ENCODE measurements at regions not wholly inside any gene's neighbourhood (a gene's known extent, or its start where the extent isn't known, plus 50 kb on each side); places are given as distances from the start of the nearest gene placed in this dataset.
A peak's percentile ranks its signal among the peaks of the same experiment; 100 is the strongest.

DNA sequence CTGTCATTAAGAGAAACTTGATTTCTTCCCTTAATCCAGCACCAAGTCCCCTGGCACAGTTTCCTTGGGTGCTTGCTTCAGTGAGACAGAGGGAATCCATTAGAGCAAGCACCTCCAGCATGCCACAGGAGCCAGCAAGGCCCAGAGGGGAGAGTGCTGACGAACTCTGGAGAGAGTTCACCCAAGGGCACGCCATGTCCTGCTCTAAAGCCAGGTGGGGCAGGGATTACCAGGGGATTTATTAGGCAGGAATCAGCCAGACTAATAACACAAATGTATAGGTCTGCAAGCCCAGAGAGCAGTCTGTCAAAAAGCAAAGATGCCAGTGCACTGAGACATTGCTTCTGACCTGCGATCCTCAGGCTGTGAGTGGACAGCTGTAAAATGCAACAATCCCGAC is 155.4 kb upstream of the SYNDIG1 start:
- Histone ChIP-seq H3K9me3 (ENCODE audit: control insufficient read depth in 2 of 2, insufficient read depth in 1 of 2, low read depth in 1 of 2, low read length in 1 of 2) (no peaks in the 10 kb centered on the region), H3K27ac (ENCODE audit: low read depth in 1 of 3, low read length in 2 of 3) (no peak overlapping the region), H3K4me3 (ENCODE audit: low read depth in 1 of 3, low read length in 3 of 3) (no peak overlapping the region), H3K36me3 (ENCODE audit: control insufficient read depth in 3 of 3, insufficient read depth in 2 of 3, low read depth in 1 of 3, low read length in 3 of 3) (no peaks in the 10 kb centered on the region), H3K4me1 (ENCODE audit: control insufficient read depth in 3 of 3, insufficient read depth in 2 of 3, low read depth in 1 of 3, low read length in 2 of 3) (no peaks in the 10 kb centered on the region), H3K27me3 (ENCODE audit: control insufficient read depth in 3 of 3, insufficient read depth in 3 of 3, low read length in 3 of 3) (no peaks in the 10 kb centered on the region)
- no peak for DNase-seq
- FAIRE-seq, result no peak
- WGBS, 3 donors, result 78 to 84% (median 81%) methylated on average over 4 of the region's 4 CpGs

DNA sequence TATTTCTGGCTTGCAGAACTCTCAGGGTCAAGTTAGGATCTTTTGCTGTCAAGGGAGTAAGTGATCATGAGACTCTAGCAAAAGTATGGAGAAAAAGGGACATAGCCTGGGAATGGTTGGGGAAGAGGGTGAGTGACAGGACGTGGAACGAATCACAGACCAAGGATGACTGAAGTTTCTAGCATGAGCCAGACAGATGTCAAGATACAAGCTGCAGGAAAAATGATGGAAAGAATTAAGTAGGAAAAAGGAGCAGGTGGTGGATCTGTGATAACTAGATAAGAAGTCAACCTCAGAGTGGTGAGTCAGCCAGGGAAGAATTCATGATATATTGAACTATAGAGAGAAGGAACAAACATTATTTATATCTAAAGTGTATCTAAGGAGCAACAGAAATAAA is 159.8 kb upstream of the SYNDIG1 start:
- no peaks in the 10 kb centered on the region for H3K4me1 ChIP-seq (ENCODE audit: control insufficient read depth in 3 of 3, insufficient read depth in 2 of 3, low read depth in 1 of 3, low read length in 2 of 3)
- FAIRE-seq (no peak), DNase-seq (no peak)
- H3K9me3 ChIP-seq (ENCODE audit: control insufficient read depth in 2 of 2, insufficient read depth in 1 of 2, low read depth in 1 of 2, low read length in 1 of 2), result no peaks in the 10 kb centered on the region
- 72 to 80% (median 74%) methylated on average over 2 of the region's 2 CpGs for WGBS, 3 donors
- no peak overlapping the region for H3K4me3 ChIP-seq (ENCODE audit: low read depth in 1 of 3, low read length in 3 of 3)
- no peak overlapping the region for H3K27ac ChIP-seq (ENCODE audit: low read depth in 1 of 3, low read length in 2 of 3)
- no peaks in the 10 kb centered on the region for H3K27me3 ChIP-seq (ENCODE audit: control insufficient read depth in 3 of 3, insufficient read depth in 3 of 3, low read length in 3 of 3)
- H3K36me3 ChIP-seq (ENCODE audit: control insufficient read depth in 3 of 3, insufficient read depth in 2 of 3, low read depth in 1 of 3, low read length in 3 of 3), result no peaks in the 10 kb centered on the region

DNA sequence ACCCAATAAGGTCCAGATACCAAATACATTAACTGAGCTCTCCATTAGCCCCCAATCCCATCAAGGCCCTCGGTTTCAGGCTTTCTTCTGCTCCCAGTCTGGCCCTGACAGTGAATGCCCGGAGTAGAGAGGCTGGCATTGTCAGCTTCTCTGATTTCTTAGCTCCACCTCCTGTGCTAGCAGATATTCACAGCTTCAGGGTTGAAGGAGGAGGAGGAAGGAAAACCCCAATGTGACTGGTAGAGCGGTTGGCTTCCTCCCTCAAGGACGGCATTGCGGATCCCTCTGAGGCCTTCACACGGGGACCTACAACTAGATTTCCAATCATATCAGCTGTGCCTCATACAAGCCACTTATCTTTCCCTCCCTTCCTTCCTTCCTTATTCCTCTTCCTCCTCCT is 164.1 kb upstream of the SYNDIG1 start:
- Histone ChIP-seq H3K27me3 (ENCODE audit: control insufficient read depth in 3 of 3, insufficient read depth in 3 of 3, low read length in 3 of 3) (peaks cover 0 to 3% (median 0%) of the 10 kb centered on the region in 3 donors), H3K4me3 (ENCODE audit: low read depth in 1 of 3, low read length in 3 of 3) (no peak overlapping the region), H3K36me3 (ENCODE audit: control insufficient read depth in 3 of 3, insufficient read depth in 2 of 3, low read depth in 1 of 3, low read length in 3 of 3) (no peaks in the 10 kb centered on the region), H3K4me1 (ENCODE audit: control insufficient read depth in 3 of 3, insufficient read depth in 2 of 3, low read depth in 1 of 3, low read length in 2 of 3) (no peaks in the 10 kb centered on the region), H3K9me3 (ENCODE audit: control insufficient read depth in 2 of 2, insufficient read depth in 1 of 2, low read depth in 1 of 2, low read length in 1 of 2) (no peaks in the 10 kb centered on the region), H3K27ac (ENCODE audit: low read depth in 1 of 3, low read length in 2 of 3) (no peak overlapping the region)
- FAIRE-seq (no peak), DNase-seq (no peak)
- 47 to 57% (median 48%) methylated on average over 6 of the region's 6 CpGs for WGBS, 3 donors

DNA sequence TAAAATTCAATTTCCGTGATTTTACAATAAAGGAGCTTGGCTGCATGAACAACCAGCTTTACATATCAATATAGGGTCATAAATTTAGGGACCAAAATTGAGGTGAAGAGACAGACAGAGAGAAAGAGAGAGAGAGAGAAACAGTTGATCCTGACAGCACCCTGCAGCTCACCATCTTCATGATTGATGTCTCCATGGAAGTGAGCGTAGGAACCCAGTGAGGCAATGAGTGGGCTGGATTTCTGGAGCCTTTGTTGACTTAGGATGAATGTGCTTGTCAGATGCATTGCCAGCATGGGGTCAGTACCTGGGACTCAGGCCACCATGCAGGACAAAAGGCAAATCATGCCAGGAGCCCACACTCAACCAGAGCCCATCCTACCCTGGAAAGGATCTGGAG is 165.1 kb upstream of the SYNDIG1 start:
- WGBS, 3 donors, result 74 to 89% (median 78%) methylated on average over 2 of the region's 2 CpGs
- no peak for FAIRE-seq
- H3K9me3 ChIP-seq (ENCODE audit: control insufficient read depth in 2 of 2, insufficient read depth in 1 of 2, low read depth in 1 of 2, low read length in 1 of 2), result no peaks in the 10 kb centered on the region

DNA sequence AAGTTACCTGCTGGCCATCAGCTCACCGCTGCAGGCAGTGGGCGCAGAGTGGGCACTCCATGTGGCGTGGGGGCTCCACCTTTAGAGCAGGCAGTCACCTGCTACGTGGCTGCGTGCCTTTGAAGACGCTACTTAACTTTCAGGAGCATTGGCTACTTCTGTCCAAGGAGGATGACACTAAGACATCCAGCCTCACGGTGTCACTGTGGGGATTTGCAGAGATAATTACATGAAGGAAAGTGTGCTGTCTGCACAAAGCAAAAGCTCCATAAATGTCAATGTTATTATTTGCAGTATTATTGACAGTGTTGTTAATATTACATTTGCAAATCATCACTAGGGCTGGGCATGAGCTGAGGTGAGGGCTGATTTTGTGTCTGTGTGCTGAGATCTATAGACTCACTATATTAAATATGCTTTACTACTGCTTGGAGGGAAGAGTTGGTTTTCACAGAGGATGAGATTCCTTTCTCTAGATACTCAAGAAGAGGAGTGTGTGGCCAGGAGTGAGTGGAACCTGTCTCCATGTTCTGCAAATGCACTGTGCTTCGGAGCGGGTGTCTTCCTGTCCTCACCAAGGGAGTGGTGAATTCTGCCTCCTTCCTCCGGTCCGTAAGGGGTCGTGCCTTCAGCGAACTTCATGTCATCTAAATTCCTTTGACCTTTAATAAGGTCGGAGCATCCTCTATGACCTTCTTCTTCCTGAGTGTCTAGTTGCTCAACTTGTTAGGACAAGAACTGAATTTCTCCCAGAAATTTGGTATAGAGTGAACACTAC is 165.8 kb upstream of the SYNDIG1 start:
- FAIRE-seq (no peak), DNase-seq (peak in 1 of 2 donors; percentile 16)
- peaks cover 0 to 3% (median 0%) of the 10 kb centered on the region in 3 donors for H3K27me3 ChIP-seq (ENCODE audit: control insufficient read depth in 3 of 3, insufficient read depth in 3 of 3, low read length in 3 of 3)
- no peaks in the 10 kb centered on the region for H3K9me3 ChIP-seq (ENCODE audit: control insufficient read depth in 2 of 2, insufficient read depth in 1 of 2, low read depth in 1 of 2, low read length in 1 of 2)
- WGBS, 3 donors, result 78 to 84% (median 80%) methylated on average over 14 of the region's 14 CpGs
- no peaks in the 10 kb centered on the region for H3K4me1 ChIP-seq (ENCODE audit: control insufficient read depth in 3 of 3, insufficient read depth in 2 of 3, low read depth in 1 of 3, low read length in 2 of 3)
- no peak overlapping the region for H3K27ac ChIP-seq (ENCODE audit: low read depth in 1 of 3, low read length in 2 of 3)
- no peak overlapping the region for H3K4me3 ChIP-seq (ENCODE audit: low read depth in 1 of 3, low read length in 3 of 3)
- no peaks in the 10 kb centered on the region for H3K36me3 ChIP-seq (ENCODE audit: control insufficient read depth in 3 of 3, insufficient read depth in 2 of 3, low read depth in 1 of 3, low read length in 3 of 3)

More for the DNA sequence above, 165.1 kb upstream of the SYNDIG1 start:
- no peaks in the 10 kb centered on the region for H3K4me1 ChIP-seq (ENCODE audit: control insufficient read depth in 3 of 3, insufficient read depth in 2 of 3, low read depth in 1 of 3, low read length in 2 of 3)
- H3K4me3 ChIP-seq (ENCODE audit: low read depth in 1 of 3, low read length in 3 of 3), result no peak overlapping the region
- no peak for DNase-seq
- peaks cover 0 to 3% (median 0%) of the 10 kb centered on the region in 3 donors for H3K27me3 ChIP-seq (ENCODE audit: control insufficient read depth in 3 of 3, insufficient read depth in 3 of 3, low read length in 3 of 3)
- no peak overlapping the region for H3K27ac ChIP-seq (ENCODE audit: low read depth in 1 of 3, low read length in 2 of 3)
- H3K36me3 ChIP-seq (ENCODE audit: control insufficient read depth in 3 of 3, insufficient read depth in 2 of 3, low read depth in 1 of 3, low read length in 3 of 3), result no peaks in the 10 kb centered on the region

DNA sequence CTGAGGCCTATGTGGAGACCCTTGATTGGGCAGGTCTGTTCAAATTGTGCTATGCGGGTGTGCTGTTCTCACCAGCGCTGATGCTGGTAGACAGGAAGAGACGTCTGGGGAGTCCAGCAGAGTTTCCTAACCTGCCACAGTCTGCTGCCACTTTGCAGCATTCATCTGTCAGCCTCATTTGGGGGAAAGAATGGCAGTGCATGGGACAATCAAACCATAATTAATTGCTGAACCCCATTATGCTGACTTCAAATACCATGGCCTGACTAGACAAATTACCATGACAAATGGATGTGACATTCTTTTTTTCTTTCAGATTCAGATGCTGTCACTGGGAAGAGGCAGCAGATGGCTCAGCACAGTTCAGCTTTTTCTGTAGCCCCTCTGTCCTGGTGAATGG is 171.4 kb upstream of the SYNDIG1 start:
- Histone ChIP-seq H3K27me3 (ENCODE audit: control insufficient read depth in 3 of 3, insufficient read depth in 3 of 3, low read length in 3 of 3) (peaks cover 0 to 3% (median 0%) of the 10 kb centered on the region in 3 donors), H3K4me3 (ENCODE audit: low read depth in 1 of 3, low read length in 3 of 3) (no peak overlapping the region)
- WGBS, 3 donors, result 68 to 88% (median 85%) methylated on average over 3 of the region's 3 CpGs

DNA sequence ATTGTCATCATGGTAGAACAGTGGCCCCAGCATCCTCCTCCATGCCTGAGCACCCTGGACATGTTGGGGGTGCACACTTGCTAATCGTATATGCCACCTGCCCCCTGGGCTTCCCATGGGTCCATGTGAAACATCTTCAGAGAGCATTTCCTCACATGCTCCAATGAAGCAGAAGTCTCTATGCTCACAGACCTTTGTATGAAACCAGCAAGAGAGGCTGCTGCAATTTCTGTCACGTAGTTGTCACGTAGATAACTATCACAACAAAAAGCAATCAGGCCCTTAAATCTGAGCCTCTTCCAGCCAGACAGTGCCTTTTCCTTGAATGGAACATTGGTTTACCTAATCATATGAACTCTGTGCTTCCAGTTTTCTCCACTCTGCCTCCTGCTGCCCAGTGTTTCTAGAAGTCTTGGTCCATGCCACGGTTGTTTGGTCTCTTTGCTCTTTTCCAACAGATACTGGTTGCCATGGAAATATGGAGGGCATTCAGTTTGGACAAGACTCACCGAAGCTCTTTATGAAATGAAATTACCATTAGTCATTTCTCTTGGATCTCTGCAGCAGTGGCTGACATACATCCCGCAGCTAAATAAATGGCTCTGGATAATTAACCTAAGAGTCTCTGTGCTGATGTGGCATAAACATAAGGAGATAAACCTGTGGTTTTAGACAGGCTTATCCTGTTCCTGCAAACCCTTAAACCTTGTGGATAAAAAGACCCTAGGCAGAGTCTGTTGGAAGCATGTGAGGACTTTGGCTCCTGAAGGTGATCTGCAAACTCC is 172.8 kb upstream of the SYNDIG1 start:
- FAIRE-seq, result no peak
- WGBS, 3 donors, result 63 to 73% (median 71%) methylated on average over 6 of the region's 6 CpGs

More for the DNA sequence above, 171.4 kb upstream of the SYNDIG1 start:
- Histone ChIP-seq H3K9me3 (ENCODE audit: control insufficient read depth in 2 of 2, insufficient read depth in 1 of 2, low read depth in 1 of 2, low read length in 1 of 2) (no peaks in the 10 kb centered on the region), H3K36me3 (ENCODE audit: control insufficient read depth in 3 of 3, insufficient read depth in 2 of 3, low read depth in 1 of 3, low read length in 3 of 3) (no peaks in the 10 kb centered on the region), H3K4me1 (ENCODE audit: control insufficient read depth in 3 of 3, insufficient read depth in 2 of 3, low read depth in 1 of 3, low read length in 2 of 3) (no peaks in the 10 kb centered on the region), H3K27ac (ENCODE audit: low read depth in 1 of 3, low read length in 2 of 3) (no peak overlapping the region)
- no peak for DNase-seq
- FAIRE-seq, result no peak

DNA sequence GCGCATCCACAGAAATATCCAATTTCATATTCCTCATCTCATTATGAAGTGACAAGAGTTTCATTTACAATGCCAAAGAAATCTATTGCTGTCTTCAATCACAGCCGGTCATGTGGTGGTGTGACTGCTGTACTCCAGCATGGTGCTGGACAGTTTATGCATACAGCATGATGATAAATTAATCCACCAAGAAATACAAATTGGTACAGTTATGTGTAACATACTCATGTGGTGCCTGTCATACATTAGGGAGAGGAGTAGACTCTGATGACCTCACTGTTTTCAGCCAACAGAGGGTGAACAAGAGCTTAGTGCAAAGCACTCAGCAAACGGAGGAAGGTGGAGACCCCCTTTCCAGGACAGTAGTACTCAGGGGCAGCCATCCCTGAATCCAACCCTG is 178.4 kb upstream of the SYNDIG1 start:
- Histone ChIP-seq H3K27me3 (ENCODE audit: control insufficient read depth in 3 of 3, insufficient read depth in 3 of 3, low read length in 3 of 3) (no peaks in the 10 kb centered on the region), H3K27ac (ENCODE audit: low read depth in 1 of 3, low read length in 2 of 3) (no peak overlapping the region), H3K4me3 (ENCODE audit: low read depth in 1 of 3, low read length in 3 of 3) (no peak overlapping the region), H3K36me3 (ENCODE audit: control insufficient read depth in 3 of 3, insufficient read depth in 2 of 3, low read depth in 1 of 3, low read length in 3 of 3) (no peaks in the 10 kb centered on the region), H3K9me3 (ENCODE audit: control insufficient read depth in 2 of 2, insufficient read depth in 1 of 2, low read depth in 1 of 2, low read length in 1 of 2) (no peaks in the 10 kb centered on the region), H3K4me1 (ENCODE audit: control insufficient read depth in 3 of 3, insufficient read depth in 2 of 3, low read depth in 1 of 3, low read length in 2 of 3) (no peaks in the 10 kb centered on the region)
- 83 to 90% (median 89%) methylated on average over 3 of the region's 3 CpGs for WGBS, 3 donors
- DNase-seq, result no peak
- no peak for FAIRE-seq

More for the DNA sequence above, 172.8 kb upstream of the SYNDIG1 start:
- no peak overlapping the region for H3K4me3 ChIP-seq (ENCODE audit: low read depth in 1 of 3, low read length in 3 of 3)
- H3K27ac ChIP-seq (ENCODE audit: low read depth in 1 of 3, low read length in 2 of 3), result no peak overlapping the region
- peaks cover 0 to 3% (median 0%) of the 10 kb centered on the region in 3 donors for H3K27me3 ChIP-seq (ENCODE audit: control insufficient read depth in 3 of 3, insufficient read depth in 3 of 3, low read length in 3 of 3)
- H3K36me3 ChIP-seq (ENCODE audit: control insufficient read depth in 3 of 3, insufficient read depth in 2 of 3, low read depth in 1 of 3, low read length in 3 of 3), result no peaks in the 10 kb centered on the region
- H3K4me1 ChIP-seq (ENCODE audit: control insufficient read depth in 3 of 3, insufficient read depth in 2 of 3, low read depth in 1 of 3, low read length in 2 of 3), result no peaks in the 10 kb centered on the region
- DNase-seq, result no peak
- no peaks in the 10 kb centered on the region for H3K9me3 ChIP-seq (ENCODE audit: control insufficient read depth in 2 of 2, insufficient read depth in 1 of 2, low read depth in 1 of 2, low read length in 1 of 2)
